ENCODE measurements at regions not wholly inside any gene's neighbourhood (a gene's known extent, or its start where the extent isn't known, plus 50 kb on each side); places are given as distances from the start of the nearest gene placed in this dataset.

GRCh38 chr4:178632415-178632814 lies 1190.2 kb upstream of the AGA start:
- no peak overlapping the region for H3K27ac ChIP-seq (ENCODE audit: low read depth, low read length, poor library complexity, severe bottlenecking)
- peaks cover 2% of the 10 kb centered on the region for H3K9me3 ChIP-seq (ENCODE audit: low read depth, low read length, poor library complexity, severe bottlenecking)
- intact Hi-C loops (cut with micrococcal nuclease; ENCODE audit: unreplicated experiment): no loop called here
- CTCF ChIA-PET: no interaction called here
- no TSS peak for BruUV-seq (replicated peaks)
- H3K36me3 ChIP-seq (ENCODE audit: insufficient read depth, low read length, poor library complexity, severe bottlenecking): no peaks in the 10 kb centered on the region
- TF ChIP-seq, protein P1, sequence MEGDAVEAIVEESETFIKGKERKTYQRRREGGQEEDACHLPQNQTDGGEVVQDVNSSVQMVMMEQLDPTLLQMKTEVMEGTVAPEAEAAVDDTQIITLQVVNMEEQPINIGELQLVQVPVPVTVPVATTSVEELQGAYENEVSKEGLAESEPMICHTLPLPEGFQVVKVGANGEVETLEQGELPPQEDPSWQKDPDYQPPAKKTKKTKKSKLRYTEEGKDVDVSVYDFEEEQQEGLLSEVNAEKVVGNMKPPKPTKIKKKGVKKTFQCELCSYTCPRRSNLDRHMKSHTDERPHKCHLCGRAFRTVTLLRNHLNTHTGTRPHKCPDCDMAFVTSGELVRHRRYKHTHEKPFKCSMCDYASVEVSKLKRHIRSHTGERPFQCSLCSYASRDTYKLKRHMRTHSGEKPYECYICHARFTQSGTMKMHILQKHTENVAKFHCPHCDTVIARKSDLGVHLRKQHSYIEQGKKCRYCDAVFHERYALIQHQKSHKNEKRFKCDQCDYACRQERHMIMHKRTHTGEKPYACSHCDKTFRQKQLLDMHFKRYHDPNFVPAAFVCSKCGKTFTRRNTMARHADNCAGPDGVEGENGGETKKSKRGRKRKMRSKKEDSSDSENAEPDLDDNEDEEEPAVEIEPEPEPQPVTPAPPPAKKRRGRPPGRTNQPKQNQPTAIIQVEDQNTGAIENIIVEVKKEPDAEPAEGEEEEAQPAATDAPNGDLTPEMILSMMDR (conservative IDR thresholded peaks at IDR 0.05; ENCODE audit: low read depth, low read length): no peak
- no peak for DNase-seq (ENCODE audit: low spot score)
- no peak overlapping the region for H3K4me3 ChIP-seq (ENCODE audit: low read depth, low read length, poor library complexity, severe bottlenecking)
- POLR2A ChIA-PET (ENCODE audit: low non-redundant PET): no interaction called here
- H3K4me1 ChIP-seq (ENCODE audit: insufficient read depth, low read length, poor library complexity, severe bottlenecking): no peaks in the 10 kb centered on the region
- H3K27me3 ChIP-seq (replicated peaks; ENCODE audit: insufficient read depth, low read depth, low read length, poor library complexity): no peaks in the 10 kb centered on the region

GRCh38 chr4:178633263-178633662 lies 1191.0 kb upstream of the AGA start:
- no peak overlapping the region for H3K4me3 ChIP-seq (ENCODE audit: low read depth, low read length, poor library complexity, severe bottlenecking)
- no peaks in the 10 kb centered on the region for H3K36me3 ChIP-seq (ENCODE audit: insufficient read depth, low read length, poor library complexity, severe bottlenecking)
- H3K27me3 ChIP-seq (replicated peaks; ENCODE audit: insufficient read depth, low read depth, low read length, poor library complexity): no peaks in the 10 kb centered on the region
- no TSS peak for BruUV-seq (replicated peaks)
- H3K4me1 ChIP-seq (ENCODE audit: insufficient read depth, low read length, poor library complexity, severe bottlenecking): no peaks in the 10 kb centered on the region
- intact Hi-C loops (cut with micrococcal nuclease; ENCODE audit: unreplicated experiment): no loop called here
- TF ChIP-seq EZH2 (IDR thresholded peaks at IDR 0.05; ENCODE audit: borderline replicate concordance, low read depth, low read length, poor library complexity, severe bottlenecking): no peak
- TF ChIP-seq, protein P1 (conservative IDR thresholded peaks at IDR 0.05; ENCODE audit: low read depth, low read length): peak; percentile 33; the same call in 1 of the 2 replicates
- H3K27ac ChIP-seq (ENCODE audit: low read depth, low read length, poor library complexity, severe bottlenecking): no peak overlapping the region
- H3K9me3 ChIP-seq (ENCODE audit: low read depth, low read length, poor library complexity, severe bottlenecking): no peaks in the 10 kb centered on the region
- ChIA-PET CTCF (no interaction called here), POLR2A (ENCODE audit: low non-redundant PET) (no interaction called here)
- DNase-seq (ENCODE audit: low spot score): peak; percentile 2

GRCh38 chr4:178664621-178665020 lies 1222.4 kb upstream of the AGA start:
- CTCF ChIA-PET: no interaction called here
- no peaks in the 10 kb centered on the region for H3K27me3 ChIP-seq (replicated peaks; ENCODE audit: insufficient read depth, low read depth, low read length, poor library complexity)

More at GRCh38 chr4:178664621-178665020, 1222.4 kb upstream of the AGA start:
- intact Hi-C loops (cut with micrococcal nuclease; ENCODE audit: unreplicated experiment): no loop called here
- H3K9me3 ChIP-seq (ENCODE audit: low read depth, low read length, poor library complexity, severe bottlenecking): no peaks in the 10 kb centered on the region
- no peak overlapping the region for H3K27ac ChIP-seq (ENCODE audit: low read depth, low read length, poor library complexity, severe bottlenecking)
- H3K36me3 ChIP-seq (ENCODE audit: insufficient read depth, low read length, poor library complexity, severe bottlenecking): no peaks in the 10 kb centered on the region
- TF ChIP-seq, protein P1 (conservative IDR thresholded peaks at IDR 0.05; ENCODE audit: low read depth, low read length): no peak
- TF ChIP-seq EZH2 (IDR thresholded peaks at IDR 0.05; ENCODE audit: borderline replicate concordance, low read depth, low read length, poor library complexity, severe bottlenecking): no peak
- no peak for DNase-seq (ENCODE audit: low spot score)
- H3K4me1 ChIP-seq (ENCODE audit: insufficient read depth, low read length, poor library complexity, severe bottlenecking): no peaks in the 10 kb centered on the region
- H3K4me3 ChIP-seq (ENCODE audit: low read depth, low read length, poor library complexity, severe bottlenecking): no peak overlapping the region
- BruUV-seq (replicated peaks): no TSS peak
- POLR2A ChIA-PET (ENCODE audit: low non-redundant PET): no interaction called here
